ENCODE measurements at regions not wholly inside any gene's neighbourhood (a gene's known extent, or its start where the extent isn't known, plus 50 kb on each side); places are given as distances from the start of the nearest gene placed in this dataset.

DNA sequence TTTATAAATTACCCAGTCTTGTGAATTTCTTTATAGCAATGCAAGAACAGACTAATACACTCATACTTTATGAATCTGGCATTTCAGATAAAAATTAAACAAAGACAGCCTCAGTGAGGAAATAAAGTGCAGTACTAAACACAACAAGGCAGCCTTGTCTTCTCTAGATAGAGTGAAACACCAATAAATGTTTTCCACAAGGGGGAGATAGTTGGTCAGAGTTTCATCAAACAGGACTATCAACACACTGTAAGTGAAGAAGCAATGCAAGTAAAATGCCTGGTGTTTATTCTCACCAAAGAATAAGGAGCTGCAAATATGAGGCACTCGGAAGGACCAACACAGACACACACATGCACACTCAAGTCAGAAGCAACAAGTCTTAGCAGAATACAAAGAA lies 62.8 kb downstream of the FAM9B start:
- no peak overlapping the region for H3K27ac ChIP-seq
- no peak for TF ChIP-seq CTCF (IDR thresholded peaks at IDR 0.05)
- no peaks in the 10 kb centered on the region for H3K9me3 ChIP-seq
- no peaks in the 10 kb centered on the region for H3K27me3 ChIP-seq
- H3K36me3 ChIP-seq, result no peaks in the 10 kb centered on the region
- no peaks in the 10 kb centered on the region for H3K4me1 ChIP-seq (ENCODE audit: control insufficient read depth in 1 of 2, insufficient read depth in 1 of 2, low read depth in 1 of 2, low read length in 1 of 2)
- no peak overlapping the region for H3K4me3 ChIP-seq (ENCODE audit: low read depth in 1 of 2, low read length in 1 of 2)

DNA sequence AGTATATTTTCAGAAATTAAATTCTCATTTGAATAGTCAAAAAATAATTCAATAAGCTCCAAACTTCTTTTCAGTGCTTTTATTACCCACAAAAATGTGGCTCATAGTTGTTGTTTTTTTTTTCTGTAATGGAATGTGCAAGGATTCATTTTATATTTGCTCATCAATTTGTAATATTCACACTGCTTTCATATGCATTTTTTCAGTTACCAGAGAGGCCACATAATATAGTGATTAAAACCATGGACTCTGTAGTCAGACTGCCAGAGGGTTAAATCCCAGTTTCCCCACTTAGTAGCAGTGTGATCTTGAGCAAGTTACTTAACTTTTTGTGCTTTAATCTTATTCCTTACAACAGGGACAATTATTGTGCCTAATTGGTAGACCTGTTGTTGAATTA lies 64.5 kb downstream of the FAM9B start:
- Histone ChIP-seq H3K4me1 (ENCODE audit: control insufficient read depth in 1 of 2, insufficient read depth in 1 of 2, low read depth in 1 of 2, low read length in 1 of 2) (no peaks in the 10 kb centered on the region), H3K9me3 (no peaks in the 10 kb centered on the region)
- TF ChIP-seq CTCF (IDR thresholded peaks at IDR 0.05), result no peak

GRCh38 chrX:8967461-8967860 lies 66.5 kb downstream of the FAM9B start:
- Histone ChIP-seq H3K27me3 (no peaks in the 10 kb centered on the region), H3K36me3 (no peaks in the 10 kb centered on the region), H3K4me3 (ENCODE audit: low read depth in 1 of 2, low read length in 1 of 2) (no peak overlapping the region), H3K27ac (no peak overlapping the region), H3K4me1 (ENCODE audit: control insufficient read depth in 1 of 2, insufficient read depth in 1 of 2, low read depth in 1 of 2, low read length in 1 of 2) (no peaks in the 10 kb centered on the region), H3K9me3 (no peaks in the 10 kb centered on the region)
- no peak for TF ChIP-seq CTCF (IDR thresholded peaks at IDR 0.05)

More for the DNA sequence above, 64.5 kb downstream of the FAM9B start:
- Histone ChIP-seq H3K27me3 (no peaks in the 10 kb centered on the region), H3K27ac (no peak overlapping the region), H3K4me3 (ENCODE audit: low read depth in 1 of 2, low read length in 1 of 2) (no peak overlapping the region), H3K36me3 (no peaks in the 10 kb centered on the region)

DNA sequence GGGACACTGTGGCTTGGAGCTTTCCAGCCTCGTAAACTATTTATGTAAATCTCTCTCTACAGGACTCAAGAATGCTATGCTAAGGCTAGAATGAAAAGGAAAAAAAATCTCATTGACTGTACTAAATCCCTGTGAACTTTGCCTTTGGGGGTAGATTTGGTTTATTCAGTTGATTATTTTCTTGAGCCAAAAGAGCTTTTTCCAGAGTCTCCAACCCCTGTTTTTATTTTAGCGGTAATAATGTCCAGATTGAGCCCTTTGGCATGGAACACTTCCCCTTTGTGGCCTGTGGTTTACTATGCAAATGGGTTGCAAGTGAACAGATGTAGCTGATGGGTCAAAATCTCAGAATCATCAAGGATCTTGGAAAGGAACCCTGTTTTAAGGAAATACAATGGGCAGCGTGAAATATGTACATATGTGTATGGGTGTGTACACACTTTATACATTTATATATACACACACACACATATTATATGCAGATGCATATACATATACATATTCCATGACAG lies 72.9 kb downstream of the FAM9B start:
- no peak for TF ChIP-seq CTCF (IDR thresholded peaks at IDR 0.05)
- peaks cover 0 to 7% of the 10 kb centered on the region in 2 experiments for H3K4me1 ChIP-seq (ENCODE audit: control insufficient read depth in 1 of 2, insufficient read depth in 1 of 2, low read depth in 1 of 2, low read length in 1 of 2)
- H3K27me3 ChIP-seq, result no peaks in the 10 kb centered on the region
- H3K36me3 ChIP-seq, result no peaks in the 10 kb centered on the region
- no peaks in the 10 kb centered on the region for H3K9me3 ChIP-seq
- H3K4me3 ChIP-seq (ENCODE audit: low read depth in 1 of 2, low read length in 1 of 2), result no peak overlapping the region
- no peak overlapping the region for H3K27ac ChIP-seq

DNA sequence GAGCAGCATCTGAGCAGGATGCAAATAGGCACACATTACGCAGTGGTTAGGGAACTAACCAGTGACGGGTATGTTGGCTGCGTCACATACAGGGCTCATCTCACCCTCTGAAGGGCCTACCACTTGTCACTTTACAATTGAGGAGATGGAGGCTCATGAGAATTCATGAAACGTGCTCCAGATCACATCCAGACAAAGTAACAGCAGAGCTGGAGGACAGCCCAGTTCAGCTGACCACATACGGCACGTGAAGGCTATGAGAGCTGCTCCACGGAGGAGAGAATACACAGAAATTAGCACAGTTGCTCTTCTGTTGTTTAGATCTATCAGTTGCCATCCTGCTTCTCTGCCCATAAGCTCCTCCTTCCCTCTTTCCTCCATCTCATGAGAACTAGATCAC lies 78.4 kb downstream of the FAM9B start:
- Histone ChIP-seq H3K27ac (no peak overlapping the region), H3K4me1 (ENCODE audit: control insufficient read depth in 1 of 2, insufficient read depth in 1 of 2, low read depth in 1 of 2, low read length in 1 of 2) (peaks cover 0 to 5% of the 10 kb centered on the region in 2 experiments), H3K4me3 (ENCODE audit: low read depth in 1 of 2, low read length in 1 of 2) (no peak overlapping the region), H3K36me3 (no peaks in the 10 kb centered on the region), H3K9me3 (no peaks in the 10 kb centered on the region), H3K27me3 (no peaks in the 10 kb centered on the region)
- TF ChIP-seq CTCF (IDR thresholded peaks at IDR 0.05), result no peak

- H3K4me1 ChIP-seq (ENCODE audit: control insufficient read depth in 1 of 2, insufficient read depth in 1 of 2, low read depth in 1 of 2, low read length in 1 of 2), result no peaks in the 10 kb centered on the region
- TF ChIP-seq CTCF (IDR thresholded peaks at IDR 0.05), result no peak
- H3K36me3 ChIP-seq, result no peaks in the 10 kb centered on the region
- no peak overlapping the region for H3K27ac ChIP-seq
- H3K9me3 ChIP-seq, result no peaks in the 10 kb centered on the region
- peaks cover 4% of the 10 kb centered on the region for H3K27me3 ChIP-seq
- H3K4me3 ChIP-seq (ENCODE audit: low read depth in 1 of 2, low read length in 1 of 2), result no peak overlapping the region
Observed at GRCh38 chrX:8946563-8946962, 87.4 kb downstream of the FAM9B start.

Data from neutrophil (primary cell).